A673 (cell line): ENCODE measurements at regions not wholly inside any gene's neighbourhood (a gene's known extent, or its start where the extent isn't known, plus 50 kb on each side); places are given as distances from the start of the nearest gene placed in this dataset.

Experiments used
- BruUV-seq: library from RNA; stranded (reverse); fragments of 400-500 nt; replicated peaks from 2 replicates; lab custom pipeline; 2021; lab: Mats Ljungman, UMichigan
- CTCF ChIA-PET: fragments of 300-600 bp; sonication (Branson Sonifier 250); formaldehyde crosslinking; loops from one replicate; lab custom pipeline; 2022; ENCODE audit warnings: antibody characterized with exemption; lab: Charles Lee
- POLR2A ChIA-PET: fragments of 300-600 bp; sonication (Branson Sonifier 250); formaldehyde crosslinking; loops from one replicate; lab custom pipeline; 2022; ENCODE audit warnings: antibody characterized with exemption; ENCODE audit not compliant: low non-redundant PET; lab: Charles Lee
- DNase-seq: peaks from one replicate; pipeline ENCODE4 v3.0.0-alpha.2; 2015; ENCODE audit warnings: low spot score
- H3K27ac ChIP-seq: fragments of 200-600 bp; sonication (generic); 2 replicates; pipeline ENCODE4 v1.5.1; 2016; ENCODE audit warnings: mixed run types, low read depth, mild to moderate bottlenecking, mixed read lengths, antibody characterized with exemption, low read length; ENCODE audit not compliant: poor library complexity, severe bottlenecking
- H3K27me3 ChIP-seq: fragments of 200-600 bp; sonication (generic); replicated peaks from 2 replicates; pipeline ENCODE4 v1.6.1; 2017; ENCODE audit warnings: mixed run types, low read depth, mild to moderate bottlenecking, mixed read lengths, antibody characterized with exemption, low read length; ENCODE audit not compliant: insufficient read depth, poor library complexity
- H3K36me3 ChIP-seq: fragments of 200-600 bp; sonication (generic); 2 replicates; pipeline ENCODE4 v1.6.1; 2016; ENCODE audit warnings: mixed run types, mild to moderate bottlenecking, mixed read lengths, antibody characterized with exemption, low read length; ENCODE audit not compliant: insufficient read depth, poor library complexity, severe bottlenecking
- H3K4me1 ChIP-seq: fragments of 200-600 bp; sonication (generic); 2 replicates; pipeline ENCODE4 v1.6.1; 2017; ENCODE audit warnings: mixed run types, mild to moderate bottlenecking, mixed read lengths, antibody characterized with exemption, low read length; ENCODE audit not compliant: insufficient read depth, poor library complexity, severe bottlenecking
- H3K4me3 ChIP-seq: fragments of 200-600 bp; sonication (generic); 2 replicates; pipeline ENCODE4 v1.5.1; 2016; ENCODE audit warnings: low read depth, mixed run types, mild to moderate bottlenecking, mixed read lengths, low read length; ENCODE audit not compliant: poor library complexity, severe bottlenecking
- H3K9me3 ChIP-seq: fragments of 200-600 bp; sonication (generic); 2 replicates; pipeline ENCODE4 v1.6.1; 2016; ENCODE audit warnings: mixed run types, low read depth, mild to moderate bottlenecking, mixed read lengths, antibody characterized with exemption, low read length; ENCODE audit not compliant: poor library complexity, severe bottlenecking
- EZH2 ChIP-seq: fragments of 200-600 bp; sonication (generic); IDR thresholded peaks from 2 replicates; pipeline ENCODE4 v1.6.1; 2017; ENCODE audit warnings: borderline replicate concordance, low read depth, mild to moderate bottlenecking, mixed read lengths, antibody characterized with exemption, low read length; ENCODE audit not compliant: poor library complexity, severe bottlenecking
- intact Hi-C: fragments of 100-400 bp; cut with micrococcal nuclease; formaldehyde crosslinking; loops from one replicate; pipeline ENCODE4 v1.10.0; 2022; ENCODE audit not compliant: unreplicated experiment
- TF ChIP-seq, protein P1 (sequence below): fragments of 300-800, 200-600 bp; sonication (generic); conservative IDR thresholded peaks from 2 replicates; pipeline ENCODE4 v1.5.1; 2017; ENCODE audit warnings: low read depth, mild to moderate bottlenecking, antibody characterized with exemption, low read length, moderate library complexity, mixed read lengths

GRCh38 chr3:64924961-64925360 lies 237.2 kb upstream of the ADAMTS9 start:
- CTCF ChIA-PET, result no interaction called here
- no peak overlapping the region for H3K4me3 ChIP-seq
- intact Hi-C loops, result no loop called here
- H3K4me1 ChIP-seq, result no peaks in the 10 kb centered on the region
- no peak for DNase-seq
- POLR2A ChIA-PET, result no interaction called here
- TF ChIP-seq, protein P1, sequence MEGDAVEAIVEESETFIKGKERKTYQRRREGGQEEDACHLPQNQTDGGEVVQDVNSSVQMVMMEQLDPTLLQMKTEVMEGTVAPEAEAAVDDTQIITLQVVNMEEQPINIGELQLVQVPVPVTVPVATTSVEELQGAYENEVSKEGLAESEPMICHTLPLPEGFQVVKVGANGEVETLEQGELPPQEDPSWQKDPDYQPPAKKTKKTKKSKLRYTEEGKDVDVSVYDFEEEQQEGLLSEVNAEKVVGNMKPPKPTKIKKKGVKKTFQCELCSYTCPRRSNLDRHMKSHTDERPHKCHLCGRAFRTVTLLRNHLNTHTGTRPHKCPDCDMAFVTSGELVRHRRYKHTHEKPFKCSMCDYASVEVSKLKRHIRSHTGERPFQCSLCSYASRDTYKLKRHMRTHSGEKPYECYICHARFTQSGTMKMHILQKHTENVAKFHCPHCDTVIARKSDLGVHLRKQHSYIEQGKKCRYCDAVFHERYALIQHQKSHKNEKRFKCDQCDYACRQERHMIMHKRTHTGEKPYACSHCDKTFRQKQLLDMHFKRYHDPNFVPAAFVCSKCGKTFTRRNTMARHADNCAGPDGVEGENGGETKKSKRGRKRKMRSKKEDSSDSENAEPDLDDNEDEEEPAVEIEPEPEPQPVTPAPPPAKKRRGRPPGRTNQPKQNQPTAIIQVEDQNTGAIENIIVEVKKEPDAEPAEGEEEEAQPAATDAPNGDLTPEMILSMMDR, result no peak
- no peak for TF ChIP-seq EZH2
- no peaks in the 10 kb centered on the region for H3K9me3 ChIP-seq
- no TSS peak for BruUV-seq
- H3K27ac ChIP-seq, result no peak overlapping the region
- H3K27me3 ChIP-seq, result no peaks in the 10 kb centered on the region
- H3K36me3 ChIP-seq, result no peaks in the 10 kb centered on the region

- no peaks in the 10 kb centered on the region for H3K27me3 ChIP-seq
- peaks cover 23% of the 10 kb centered on the region for H3K4me1 ChIP-seq
- BruUV-seq, result no TSS peak
- intact Hi-C loops, result no loop called here
- H3K4me3 ChIP-seq, result no peak overlapping the region
- DNase-seq, result no peak
- POLR2A ChIA-PET, result no interaction called here
- no peak overlapping the region for H3K27ac ChIP-seq
- H3K9me3 ChIP-seq, result no peaks in the 10 kb centered on the region
- TF ChIP-seq, protein P1, result no peak
- TF ChIP-seq EZH2, result no peak
- H3K36me3 ChIP-seq, result no peaks in the 10 kb centered on the region
- CTCF ChIA-PET, result interaction anchor here (0.6 kb wide), 1 partner anchor 80 kb away, joined by 4 read pairs; no protein-coding TSS in a partner anchor
Measured at GRCh38 chr3:64922213-64922612, 234.4 kb upstream of the ADAMTS9 start.

GRCh38 chr3:64921281-64922065 lies 233.7 kb upstream of the ADAMTS9 start:
- POLR2A ChIA-PET, result no interaction called here
- no peaks in the 10 kb centered on the region for H3K36me3 ChIP-seq
- BruUV-seq, result no TSS peak
- no peaks in the 10 kb centered on the region for H3K27me3 ChIP-seq
- TF ChIP-seq, protein P1, result no peak
- no peak for TF ChIP-seq EZH2
- peaks cover 30% of the 10 kb centered on the region for H3K4me1 ChIP-seq
- CTCF ChIA-PET, result interaction anchor here (0.7 kb wide), 1 partner anchor 752 kb away, joined by 4 read pairs; no protein-coding TSS in a partner anchor
- intact Hi-C loops, result no loop called here
- H3K4me3 ChIP-seq, result no peak overlapping the region
- H3K9me3 ChIP-seq, result no peaks in the 10 kb centered on the region
- DNase-seq, result no peak
- no peak overlapping the region for H3K27ac ChIP-seq
